ENCODE measurements at regions not wholly inside any gene's neighbourhood (a gene's known extent, or its start where the extent isn't known, plus 50 kb on each side); places are given as distances from the start of the nearest gene placed in this dataset.

DNA sequence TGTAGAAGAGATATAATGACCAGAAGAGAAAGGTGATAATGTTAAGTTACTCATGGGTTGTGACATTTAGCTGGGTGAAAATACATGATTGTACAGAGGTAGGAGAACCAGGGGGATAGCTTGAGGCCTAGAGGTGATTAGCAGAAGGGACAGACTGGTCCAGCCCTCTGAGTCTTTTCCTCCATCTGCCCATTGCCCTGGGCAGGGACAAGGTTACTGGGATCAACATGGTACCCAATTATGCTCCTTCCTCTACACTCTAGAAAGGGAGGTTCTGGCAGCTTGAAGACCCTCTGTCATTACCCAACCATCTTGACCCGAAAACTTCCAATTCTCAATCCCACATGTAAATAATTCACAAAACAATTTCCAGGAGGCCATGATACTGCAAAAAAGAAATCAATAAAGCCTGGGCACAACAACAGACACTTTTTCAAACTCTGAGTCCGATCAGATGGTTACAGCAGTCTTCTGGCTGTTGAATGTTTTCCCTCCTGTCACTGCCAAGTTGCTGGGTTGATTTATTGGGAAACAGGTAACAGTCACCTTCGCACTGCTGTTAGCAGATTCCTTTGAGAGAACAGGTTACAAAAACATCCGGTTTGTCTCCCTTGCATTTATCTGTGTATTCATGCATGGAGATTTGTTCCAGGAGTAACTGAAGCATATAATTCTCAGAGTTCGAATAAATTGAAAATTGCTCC, 239.1 kb upstream of the HTR2A start:
- no peaks in the 10 kb centered on the region for H3K4me1 ChIP-seq (ENCODE audit: control insufficient read depth, insufficient read depth, low read length)
- H3K36me3 ChIP-seq (ENCODE audit: control insufficient read depth, insufficient read depth, low read length): no peaks in the 10 kb centered on the region
- WGBS (ENCODE audit: insufficient coverage): 94% methylated on average over 3 of the region's 5 CpGs
- DNase-seq (ENCODE audit: low read depth in 4 of 6, low spot score in 6 of 6): no peak
- no peaks in the 10 kb centered on the region for H3K9me3 ChIP-seq (ENCODE audit: control insufficient read depth, insufficient read depth, low read length)
- H3K27me3 ChIP-seq (ENCODE audit: control insufficient read depth, insufficient read depth, low read length): no peaks in the 10 kb centered on the region
- no peak overlapping the region for H3K27ac ChIP-seq (ENCODE audit: low read depth, low read length)
- H3K4me3 ChIP-seq (ENCODE audit: low read depth, low read length): no peak overlapping the region

GRCh38 chr13:47134939-47135489, 238.2 kb upstream of the HTR2A start:
- Histone ChIP-seq H3K4me1 (ENCODE audit: control insufficient read depth, insufficient read depth, low read length) (no peaks in the 10 kb centered on the region), H3K4me3 (ENCODE audit: low read depth, low read length) (no peak overlapping the region), H3K9me3 (ENCODE audit: control insufficient read depth, insufficient read depth, low read length) (no peaks in the 10 kb centered on the region), H3K36me3 (ENCODE audit: control insufficient read depth, insufficient read depth, low read length) (no peaks in the 10 kb centered on the region), H3K27ac (ENCODE audit: low read depth, low read length) (no peak overlapping the region), H3K27me3 (ENCODE audit: control insufficient read depth, insufficient read depth, low read length) (no peaks in the 10 kb centered on the region)
- WGBS (ENCODE audit: insufficient coverage): 94% methylated on average over 5 of the region's 9 CpGs
- DNase-seq (ENCODE audit: low read depth in 4 of 6, low spot score in 6 of 6): no peak

- DNase-seq (ENCODE audit: low read depth in 4 of 6, low spot score in 6 of 6): peak in 1 of 6 donors; percentile 48
- no peak overlapping the region for H3K4me3 ChIP-seq (ENCODE audit: low read depth, low read length)
- no peaks in the 10 kb centered on the region for H3K27me3 ChIP-seq (ENCODE audit: control insufficient read depth, insufficient read depth, low read length)
- H3K27ac ChIP-seq (ENCODE audit: low read depth, low read length): no peak overlapping the region
- WGBS (ENCODE audit: insufficient coverage): no CpG with 5 or more reads among the region's 1 CpG
- H3K9me3 ChIP-seq (ENCODE audit: control insufficient read depth, insufficient read depth, low read length): no peaks in the 10 kb centered on the region
- H3K4me1 ChIP-seq (ENCODE audit: control insufficient read depth, insufficient read depth, low read length): no peaks in the 10 kb centered on the region
- no peaks in the 10 kb centered on the region for H3K36me3 ChIP-seq (ENCODE audit: control insufficient read depth, insufficient read depth, low read length)
Observed at GRCh38 chr13:47133011-47133445, 236.2 kb upstream of the HTR2A start.

DNA sequence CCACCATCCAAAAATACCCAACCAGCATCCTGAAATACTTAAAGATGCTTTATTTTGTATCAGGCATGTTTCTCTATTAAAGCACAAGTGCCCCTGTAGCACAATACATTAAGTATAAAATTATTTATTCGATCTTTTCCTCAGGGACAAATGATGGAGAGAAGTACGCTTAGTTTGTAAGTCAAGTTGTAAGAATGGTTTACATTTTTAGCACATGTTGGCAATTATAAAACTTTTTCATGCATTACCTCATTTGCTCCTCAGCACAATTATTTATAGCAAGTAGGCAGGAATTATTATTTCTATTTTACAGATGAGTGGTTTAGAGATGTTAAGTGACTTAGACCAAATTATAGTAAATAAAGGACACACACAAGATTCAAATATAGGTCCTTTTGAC, 232.6 kb upstream of the HTR2A start:
- H3K27me3 ChIP-seq (ENCODE audit: control insufficient read depth, insufficient read depth, low read length): no peaks in the 10 kb centered on the region
- whole genome bisulfite sequencing (ENCODE audit: insufficient coverage): no CpG with 5 or more reads among the region's 2 CpGs
- H3K4me1 ChIP-seq (ENCODE audit: control insufficient read depth, insufficient read depth, low read length): no peaks in the 10 kb centered on the region
- H3K27ac ChIP-seq (ENCODE audit: low read depth, low read length): no peak overlapping the region
- no peaks in the 10 kb centered on the region for H3K36me3 ChIP-seq (ENCODE audit: control insufficient read depth, insufficient read depth, low read length)
- DNase-seq (ENCODE audit: low read depth in 4 of 6, low spot score in 6 of 6): no peak
- no peaks in the 10 kb centered on the region for H3K9me3 ChIP-seq (ENCODE audit: control insufficient read depth, insufficient read depth, low read length)
- no peak overlapping the region for H3K4me3 ChIP-seq (ENCODE audit: low read depth, low read length)

DNA sequence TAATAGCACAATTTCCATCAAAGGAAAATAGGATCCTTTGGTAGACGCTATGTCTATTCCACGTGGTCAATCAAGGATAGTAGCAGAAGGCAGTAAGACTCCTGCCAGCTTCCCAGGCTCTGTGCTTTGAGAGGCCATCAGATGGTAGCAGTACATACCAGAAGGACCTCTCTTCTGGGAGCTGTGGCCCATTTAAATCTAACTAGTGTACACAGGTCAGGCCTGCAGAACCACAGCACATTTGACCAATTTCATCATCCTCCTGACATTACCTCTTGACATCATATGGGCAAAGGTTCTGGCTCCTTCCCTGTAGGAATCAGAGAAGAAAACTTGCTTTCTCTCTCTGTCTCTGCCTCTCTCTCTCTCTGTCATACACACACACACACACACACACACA, 229.6 kb upstream of the HTR2A start:
- no peak for DNase-seq (ENCODE audit: low read depth in 4 of 6, low spot score in 6 of 6)
- H3K9me3 ChIP-seq (ENCODE audit: control insufficient read depth, insufficient read depth, low read length): no peaks in the 10 kb centered on the region
- no peaks in the 10 kb centered on the region for H3K4me1 ChIP-seq (ENCODE audit: control insufficient read depth, insufficient read depth, low read length)
- WGBS (ENCODE audit: insufficient coverage): 91% methylated on average over 2 of the region's 2 CpGs
- no peak overlapping the region for H3K27ac ChIP-seq (ENCODE audit: low read depth, low read length)
- H3K27me3 ChIP-seq (ENCODE audit: control insufficient read depth, insufficient read depth, low read length): no peaks in the 10 kb centered on the region
- H3K4me3 ChIP-seq (ENCODE audit: low read depth, low read length): no peak overlapping the region
- no peaks in the 10 kb centered on the region for H3K36me3 ChIP-seq (ENCODE audit: control insufficient read depth, insufficient read depth, low read length)

GRCh38 chr13:47121092-47121763, 224.4 kb upstream of the HTR2A start:
- no peak for DNase-seq (ENCODE audit: low read depth in 4 of 6, low spot score in 6 of 6)
- no peak overlapping the region for H3K4me3 ChIP-seq (ENCODE audit: low read depth, low read length)
- WGBS (ENCODE audit: insufficient coverage): no CpG with 5 or more reads among the region's 1 CpG
- no peaks in the 10 kb centered on the region for H3K27me3 ChIP-seq (ENCODE audit: control insufficient read depth, insufficient read depth, low read length)
- no peaks in the 10 kb centered on the region for H3K9me3 ChIP-seq (ENCODE audit: control insufficient read depth, insufficient read depth, low read length)
- no peaks in the 10 kb centered on the region for H3K36me3 ChIP-seq (ENCODE audit: control insufficient read depth, insufficient read depth, low read length)
- H3K27ac ChIP-seq (ENCODE audit: low read depth, low read length): no peak overlapping the region
- H3K4me1 ChIP-seq (ENCODE audit: control insufficient read depth, insufficient read depth, low read length): peaks cover 4% of the 10 kb centered on the region

DNA sequence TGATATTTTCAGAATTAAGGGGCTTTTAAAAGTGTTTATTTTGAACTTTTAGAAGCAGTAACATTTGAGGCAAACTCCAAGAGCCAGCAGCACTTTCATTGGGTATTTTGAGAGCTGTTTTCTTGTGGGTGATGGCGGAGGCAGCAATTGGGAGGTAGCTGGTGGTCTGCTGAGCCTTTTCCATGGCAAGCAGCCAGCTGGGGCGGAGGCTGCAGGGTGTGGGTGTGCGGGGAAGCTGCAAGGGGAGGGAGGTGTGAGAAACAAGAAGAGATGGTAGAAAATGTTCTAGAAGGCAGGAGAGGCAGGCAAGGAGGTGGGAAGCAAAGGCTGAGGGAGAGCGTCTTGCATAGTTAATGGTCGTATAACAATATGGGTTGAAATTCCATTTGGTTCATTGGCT, 223.4 kb upstream of the HTR2A start:
- Histone ChIP-seq H3K4me3 (ENCODE audit: low read depth, low read length) (no peak overlapping the region), H3K9me3 (ENCODE audit: control insufficient read depth, insufficient read depth, low read length) (no peaks in the 10 kb centered on the region), H3K27ac (ENCODE audit: low read depth, low read length) (no peak overlapping the region), H3K36me3 (ENCODE audit: control insufficient read depth, insufficient read depth, low read length) (no peaks in the 10 kb centered on the region), H3K4me1 (ENCODE audit: control insufficient read depth, insufficient read depth, low read length) (peaks cover 4% of the 10 kb centered on the region), H3K27me3 (ENCODE audit: control insufficient read depth, insufficient read depth, low read length) (no peaks in the 10 kb centered on the region)
- 61% methylated on average over 3 of the region's 5 CpGs for WGBS (ENCODE audit: insufficient coverage)
- DNase-seq (ENCODE audit: low read depth in 4 of 6, low spot score in 6 of 6): peak in 1 of 6 donors; percentile 19

DNA sequence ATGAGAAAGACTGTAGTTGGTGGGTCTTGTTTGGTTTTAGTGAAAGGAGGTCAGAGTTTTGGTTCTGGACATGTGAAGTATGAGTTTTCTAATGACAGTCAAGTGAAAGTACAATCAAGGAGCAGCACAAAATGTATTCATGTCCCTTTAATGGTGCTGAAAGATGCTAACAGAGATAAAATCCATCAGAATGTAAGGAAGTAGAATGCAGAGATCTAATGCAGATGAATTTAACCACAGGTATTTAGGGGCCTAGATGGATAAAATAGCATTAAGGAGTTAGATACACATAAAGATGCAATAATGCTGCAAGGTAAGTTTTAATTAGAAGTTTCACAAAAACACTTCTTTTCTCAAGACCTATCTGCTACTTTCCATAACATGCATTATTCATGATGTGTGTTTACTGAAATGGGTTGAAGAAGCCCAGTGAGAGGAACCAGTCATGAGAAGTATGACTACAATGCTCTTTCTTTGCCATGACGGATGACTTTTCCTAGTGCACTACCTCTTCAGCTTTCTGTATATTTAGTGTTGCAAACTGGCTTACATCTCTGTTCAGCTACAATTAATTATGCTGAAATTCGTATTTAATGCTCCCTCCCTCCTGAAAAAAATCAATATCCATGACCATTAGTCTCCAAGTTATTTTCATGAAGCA, 222.9 kb upstream of the HTR2A start:
- peak in 1 of 6 donors; percentile 43 for DNase-seq (ENCODE audit: low read depth in 4 of 6, low spot score in 6 of 6)
- no peak overlapping the region for H3K27ac ChIP-seq (ENCODE audit: low read depth, low read length)
- no peaks in the 10 kb centered on the region for H3K27me3 ChIP-seq (ENCODE audit: control insufficient read depth, insufficient read depth, low read length)
- H3K36me3 ChIP-seq (ENCODE audit: control insufficient read depth, insufficient read depth, low read length): no peaks in the 10 kb centered on the region
- peaks cover 4% of the 10 kb centered on the region for H3K4me1 ChIP-seq (ENCODE audit: control insufficient read depth, insufficient read depth, low read length)
- H3K4me3 ChIP-seq (ENCODE audit: low read depth, low read length): no peak overlapping the region
- WGBS (ENCODE audit: insufficient coverage): no CpG with 5 or more reads among the region's 2 CpGs
- no peaks in the 10 kb centered on the region for H3K9me3 ChIP-seq (ENCODE audit: control insufficient read depth, insufficient read depth, low read length)

DNA sequence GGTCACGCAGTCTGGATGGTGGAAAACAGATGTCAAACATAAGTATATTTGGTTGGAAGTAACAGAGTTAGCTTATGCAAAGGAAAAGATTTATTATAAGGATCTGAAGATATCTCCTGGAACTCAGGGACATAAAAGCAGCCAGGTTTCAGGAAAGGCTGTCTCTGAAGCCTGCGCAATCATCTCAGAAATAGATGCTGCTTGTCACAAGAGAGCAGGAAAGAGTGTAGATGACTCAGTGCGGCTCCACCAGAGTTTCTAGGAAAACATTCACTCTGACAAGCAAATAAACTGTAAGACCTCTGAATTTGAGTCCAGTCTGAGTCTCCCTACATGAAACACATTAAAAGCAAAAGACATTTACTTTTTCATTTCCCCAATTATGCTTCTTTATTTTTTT, 220.4 kb upstream of the HTR2A start:
- 82% methylated on average over 3 of the region's 3 CpGs for WGBS (ENCODE audit: insufficient coverage)
- no peak overlapping the region for H3K27ac ChIP-seq (ENCODE audit: low read depth, low read length)
- DNase-seq (ENCODE audit: low read depth in 4 of 6, low spot score in 6 of 6): peak in 2 of 6 donors; percentile 23 to 41
- H3K9me3 ChIP-seq (ENCODE audit: control insufficient read depth, insufficient read depth, low read length): no peaks in the 10 kb centered on the region
- H3K4me1 ChIP-seq (ENCODE audit: control insufficient read depth, insufficient read depth, low read length): peaks cover 4% of the 10 kb centered on the region
- H3K4me3 ChIP-seq (ENCODE audit: low read depth, low read length): no peak overlapping the region
- H3K27me3 ChIP-seq (ENCODE audit: control insufficient read depth, insufficient read depth, low read length): no peaks in the 10 kb centered on the region
- H3K36me3 ChIP-seq (ENCODE audit: control insufficient read depth, insufficient read depth, low read length): no peaks in the 10 kb centered on the region
